GM12865 (cell line): ENCODE measurements at regions not wholly inside any gene's neighbourhood (a gene's known extent, or its start where the extent isn't known, plus 50 kb on each side); places are given as distances from the start of the nearest gene placed in this dataset.
"Not testable (repeated sequence)": the region's sequence is repeated elsewhere in the genome, so short reads cannot be mapped to it uniquely, and the experiment has no call there.

Experiments
- DNase-seq: peaks from one replicate; pipeline ENCODE4 v3.0.0; 2010; ENCODE audit warnings: low read depth
- H3K4me3 ChIP-seq: 2 replicates; pipeline ENCODE4 v1.5.1; 2011; ENCODE audit warnings: mild to moderate bottlenecking, low read depth, low read length, control low read depth
- TF ChIP-seq, protein P1 (sequence below): IDR thresholded peaks from 2 replicates; pipeline ENCODE4 v1.5.1; 2011; ENCODE audit warnings: low read length, control low read depth, low read depth, inconsistent platforms; ENCODE audit not compliant: insufficient read depth; ENCODE audit errors: missing control alignments

GRCh38 chr3:165507576-165507975 lies 311.4 kb upstream of the SLITRK3 start:
- TF ChIP-seq, protein P1, sequence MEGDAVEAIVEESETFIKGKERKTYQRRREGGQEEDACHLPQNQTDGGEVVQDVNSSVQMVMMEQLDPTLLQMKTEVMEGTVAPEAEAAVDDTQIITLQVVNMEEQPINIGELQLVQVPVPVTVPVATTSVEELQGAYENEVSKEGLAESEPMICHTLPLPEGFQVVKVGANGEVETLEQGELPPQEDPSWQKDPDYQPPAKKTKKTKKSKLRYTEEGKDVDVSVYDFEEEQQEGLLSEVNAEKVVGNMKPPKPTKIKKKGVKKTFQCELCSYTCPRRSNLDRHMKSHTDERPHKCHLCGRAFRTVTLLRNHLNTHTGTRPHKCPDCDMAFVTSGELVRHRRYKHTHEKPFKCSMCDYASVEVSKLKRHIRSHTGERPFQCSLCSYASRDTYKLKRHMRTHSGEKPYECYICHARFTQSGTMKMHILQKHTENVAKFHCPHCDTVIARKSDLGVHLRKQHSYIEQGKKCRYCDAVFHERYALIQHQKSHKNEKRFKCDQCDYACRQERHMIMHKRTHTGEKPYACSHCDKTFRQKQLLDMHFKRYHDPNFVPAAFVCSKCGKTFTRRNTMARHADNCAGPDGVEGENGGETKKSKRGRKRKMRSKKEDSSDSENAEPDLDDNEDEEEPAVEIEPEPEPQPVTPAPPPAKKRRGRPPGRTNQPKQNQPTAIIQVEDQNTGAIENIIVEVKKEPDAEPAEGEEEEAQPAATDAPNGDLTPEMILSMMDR, result no peak
- H3K4me3 ChIP-seq, result no peak overlapping the region
- no peak for DNase-seq

DNA sequence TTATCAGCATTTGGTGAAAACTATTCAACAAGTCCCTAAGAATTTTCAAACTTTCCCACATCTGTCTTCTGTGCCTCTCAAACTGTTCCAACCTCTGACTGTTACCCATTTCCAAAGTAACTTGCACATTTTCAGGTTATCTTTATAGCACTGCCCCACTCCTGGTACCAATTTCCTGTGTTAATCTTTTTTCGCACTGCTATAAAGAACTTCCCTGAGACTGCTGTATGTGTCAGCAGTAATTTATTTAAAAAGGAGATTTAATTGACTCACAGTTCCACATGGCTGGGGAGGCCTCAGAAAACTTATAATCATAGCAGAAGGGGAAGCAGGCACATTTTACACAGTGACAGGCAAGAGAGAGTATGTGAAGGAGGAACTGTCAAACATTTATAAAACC lies 310.9 kb upstream of the SLITRK3 start:
- no peak for DNase-seq
- TF ChIP-seq, protein P1, result no peak
- no peak overlapping the region for H3K4me3 ChIP-seq

DNA sequence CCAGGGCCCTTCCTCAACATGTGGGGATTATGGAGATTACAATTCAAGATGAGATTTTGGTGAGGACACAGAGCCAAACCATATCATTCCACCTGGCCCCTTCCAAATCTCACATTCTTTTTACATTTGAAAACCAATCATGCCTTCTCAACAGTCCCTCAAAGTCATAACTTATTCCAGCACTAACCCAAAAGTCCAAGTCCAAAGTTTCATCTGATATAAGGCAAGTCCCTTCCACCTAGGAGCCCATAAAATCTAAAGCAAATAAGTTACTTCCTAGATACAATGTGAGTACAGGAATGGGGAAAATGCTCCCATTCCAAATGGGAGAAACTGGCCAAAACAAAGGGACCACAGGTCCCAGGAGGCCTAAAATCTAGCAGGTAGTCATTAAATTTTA lies 309.5 kb upstream of the SLITRK3 start:
- DNase-seq, result no peak
- H3K4me3 ChIP-seq, result no peak overlapping the region
- TF ChIP-seq, protein P1, result no peak

GRCh38 chr3:165504554-165504953 lies 308.4 kb upstream of the SLITRK3 start:
- TF ChIP-seq, protein P1, result no peak
- no peak for DNase-seq
- no peak overlapping the region for H3K4me3 ChIP-seq

DNA sequence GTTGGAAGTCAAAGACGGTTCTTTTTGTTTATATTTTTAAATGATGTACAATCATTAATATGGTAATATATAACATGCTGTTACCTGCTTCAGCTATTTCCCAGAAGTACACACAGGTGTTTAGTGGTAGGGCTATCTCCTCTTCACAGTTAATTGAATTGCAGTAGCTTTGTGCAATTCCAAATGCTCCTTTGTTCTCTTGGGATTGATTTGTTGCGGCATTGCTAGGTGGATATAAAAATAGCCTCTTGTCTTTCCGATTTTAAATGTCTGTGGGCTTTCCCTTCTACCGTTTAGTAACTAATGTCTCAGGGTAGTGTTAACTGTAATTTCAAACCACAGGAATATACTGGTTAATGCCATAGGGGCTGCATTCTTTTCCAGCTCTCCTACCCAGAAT lies 307.6 kb upstream of the SLITRK3 start:
- H3K4me3 ChIP-seq, result no peak overlapping the region
- TF ChIP-seq, protein P1, result no peak
- DNase-seq, result no peak

- TF ChIP-seq, protein P1, result no peak
- DNase-seq, result no peak
- H3K4me3 ChIP-seq, result no peak overlapping the region
These were observed 307.2 kb upstream of the SLITRK3 start for GRCh38 chr3:165503346-165503745.

- TF ChIP-seq, protein P1, result no peak
- DNase-seq, result peak; percentile 4
- no peak overlapping the region for H3K4me3 ChIP-seq
These were observed 306.5 kb upstream of the SLITRK3 start for GRCh38 chr3:165502707-165503106.

- not testable (repeated sequence) for DNase-seq, H3K4me3 ChIP-seq
These were observed 302.6 kb upstream of the SLITRK3 start for GRCh38 chr3:165498742-165499141.
